B cell (primary cell): ENCODE measurements at regions not wholly inside any gene's neighbourhood (a gene's known extent, or its start where the extent isn't known, plus 50 kb on each side); places are given as distances from the start of the nearest gene placed in this dataset.

Experiments
- ATAC-seq: fragments of 200-7000 bp; cut with Tn5 transposase; one replicate; pipeline ENCODE4 v1.10.0; 2021; ENCODE audit warnings: low read depth, mild to moderate bottlenecking, moderate number of reproducible peaks, moderate library complexity
- CTCF ChIA-PET: fragments of 350-600 bp; sonication (Branson Sonifier 250); formaldehyde crosslinking; loops from one replicate; lab custom pipeline; 2021; ENCODE audit warnings: antibody characterized with exemption, inconsistent platforms; lab: Charles Lee
- POLR2A ChIA-PET: fragments of 350-600 bp; sonication (Branson Sonifier 250); formaldehyde crosslinking; loops from one replicate; lab custom pipeline; 2021; ENCODE audit warnings: antibody characterized with exemption; lab: Charles Lee
- DNase-seq: peaks from one replicate; pipeline ENCODE4 v3.0.0; 2013
- H2AFZ ChIP-seq: 2 replicates; pipeline ENCODE4 v1.6.1; 2012; ENCODE audit warnings: mild to moderate bottlenecking, low read depth, low read length; ENCODE audit not compliant: insufficient read depth, poor library complexity, severe bottlenecking
- H3K27ac ChIP-seq, 2 donors: 1 replicate in 1 of 2; 2 replicates in 1 of 2; pipeline ENCODE4 v1.5.1; 2012 to 2013; ENCODE audit warnings: low read length in 2 of 2, mild to moderate bottlenecking in 2 of 2, moderate library complexity in 1 of 2
- H3K27me3 ChIP-seq, 4 experiments: fragments of 200-600 bp in 1 of 4; sonication (generic) in 1 of 4; replicated peaks in 1 of 4; 1 replicate in 2 of 4; 2 replicates in 2 of 4; pipeline versions ENCODE4 v1.6.1 to v1.7.0; 2013 to 2016; ENCODE audit warnings: low read length in 3 of 4, mild to moderate bottlenecking in 2 of 4, mixed read lengths in 1 of 4, moderate library complexity in 1 of 4; ENCODE audit not compliant: insufficient read depth in 4 of 4, control insufficient read depth in 3 of 4; ENCODE audit errors: control extremely low read depth in 1 of 4
- H3K36me3 ChIP-seq, 2 experiments: replicated peaks in 1 of 2; 1 replicate in 1 of 2; 2 replicates in 1 of 2; pipeline versions ENCODE4 v1.6.1 to v1.7.1; 2013; ENCODE audit warnings: low read length in 1 of 2; ENCODE audit not compliant: insufficient read depth in 2 of 2, control insufficient read depth in 1 of 2; ENCODE audit errors: control extremely low read depth in 1 of 2, extremely low read depth in 1 of 2
- H3K4me1 ChIP-seq, 2 donors: fragments of 200-600 bp in 1 of 2; sonication (generic) in 1 of 2; 1 replicate in 1 of 2; 2 replicates in 1 of 2; pipeline versions ENCODE4 v1.5.1 to v1.6.1; 2013 to 2017; ENCODE audit warnings: low read length in 2 of 2; ENCODE audit not compliant: control insufficient read depth in 2 of 2, insufficient read depth in 2 of 2
- H3K4me2 ChIP-seq: replicated peaks from 2 replicates; pipeline ENCODE3; 2012; ENCODE audit warnings: mild to moderate bottlenecking, low read depth, low read length; ENCODE audit not compliant: poor library complexity, severe bottlenecking
- H3K4me3 ChIP-seq, 5 experiments: fragments of 200-600 bp in 1 of 5; sonication (generic) in 1 of 5; 1 replicate in 3 of 5; 2 replicates in 2 of 5; pipeline versions ENCODE4 v1.5.1 to v1.7.0; 2011 to 2016; ENCODE audit warnings: low read length in 4 of 5, mild to moderate bottlenecking in 4 of 5, low read depth in 2 of 5, control low read depth in 1 of 5, moderate library complexity in 1 of 5; ENCODE audit not compliant: insufficient read depth in 1 of 5; ENCODE audit errors: control extremely low read depth in 1 of 5, extremely low read depth in 1 of 5
- H3K79me2 ChIP-seq: fragments of 200-600 bp; sonication (generic); one replicate; pipeline ENCODE4 v1.6.0; 2016; ENCODE audit warnings: low read length; ENCODE audit not compliant: control insufficient read depth, insufficient read depth
- H3K9ac ChIP-seq: fragments of 200-600 bp; sonication (generic); 2 replicates; pipeline ENCODE4 v1.6.1; 2017; ENCODE audit warnings: mild to moderate bottlenecking, low read length, moderate library complexity
- H3K9me3 ChIP-seq, 3 donors: one replicate each; pipeline versions ENCODE4 v1.6.1 to v1.7.1; 2013; ENCODE audit warnings: low read length in 2 of 3; ENCODE audit not compliant: control insufficient read depth in 2 of 3, insufficient read depth in 1 of 3; ENCODE audit errors: control extremely low read depth in 1 of 3
- H4K20me1 ChIP-seq: 2 replicates; pipeline ENCODE4 v1.6.0; 2012; ENCODE audit warnings: mild to moderate bottlenecking, low read length; ENCODE audit not compliant: insufficient read depth, control insufficient read depth, poor library complexity, severe bottlenecking
- H3K27ac Mint-ChIP-seq: one replicate; pipeline ENCODE4 v1.8.0; 2021; ENCODE audit warnings: mixed read lengths
- H3K27me3 Mint-ChIP-seq: one replicate; pipeline ENCODE4 v1.8.0; 2021; ENCODE audit warnings: mixed read lengths
- H3K4me1 Mint-ChIP-seq: one replicate; pipeline ENCODE4 v1.8.0; 2021; ENCODE audit warnings: mixed read lengths
- H3K4me3 Mint-ChIP-seq: one replicate; pipeline ENCODE4 v1.8.0; 2021; ENCODE audit warnings: mixed read lengths
- H3K9me3 Mint-ChIP-seq: one replicate; pipeline ENCODE4 v1.8.0; 2022; ENCODE audit warnings: mixed read lengths; ENCODE audit not compliant: insufficient read depth
- EZH2 ChIP-seq: IDR thresholded peaks from 2 replicates; pipeline ENCODE4 v1.6.1; 2012; ENCODE audit warnings: borderline replicate concordance, low read depth, mild to moderate bottlenecking, moderate library complexity, low read length; ENCODE audit not compliant: insufficient read depth, poor library complexity, severe bottlenecking
- WGBS: methylation state at CpG from one replicate; pipeline ENCODE4 v1.1.5; 2013; ENCODE audit warnings: missing lambda C conversion rate; ENCODE audit not compliant: insufficient coverage; 5-methylcytosine and 5-hydroxymethylcytosine counted together
- intact Hi-C: fragments of 100-400 bp; cut with micrococcal nuclease; formaldehyde crosslinking; loops from one replicate; pipeline ENCODE4 v1.10.0; 2022
- TF ChIP-seq, protein P1 (sequence below): fragments of 200-600 bp; IDR thresholded peaks from one replicate; pipeline ENCODE4 v1.8.0; 2022; ENCODE audit warnings: antibody characterized with exemption, mild to moderate bottlenecking

DNA sequence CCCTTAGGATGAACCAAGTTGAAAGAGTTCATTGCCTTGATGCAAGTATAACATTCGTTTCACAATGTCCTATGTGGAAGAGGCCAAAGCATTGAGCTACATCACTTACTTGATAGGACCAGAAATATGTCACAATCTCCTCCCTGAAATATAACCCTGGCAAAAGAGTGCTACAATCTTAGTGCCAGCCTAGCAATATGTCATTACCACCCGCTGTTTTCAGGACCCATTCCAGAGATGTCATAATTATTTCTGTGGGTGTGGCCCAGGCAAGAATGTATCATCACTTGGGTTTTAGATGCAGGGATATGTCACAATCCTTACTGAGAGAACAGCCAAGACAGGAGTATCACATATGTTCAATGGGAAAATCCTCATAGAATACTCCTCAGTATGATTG is 915.0 kb upstream of the AMELY start:
- ChIA-PET CTCF (no interaction called here), POLR2A (no interaction called here)
- Histone ChIP-seq H3K4me1 (no peaks in the 10 kb centered on the region), H3K9me3 (no peaks in the 10 kb centered on the region), H3K9ac (no peak overlapping the region), H3K4me2 (no peak overlapping the region), H4K20me1 (no peaks in the 10 kb centered on the region), H3K4me3 (no peak overlapping the region), H2AFZ (no peak overlapping the region), H3K36me3 (no peaks in the 10 kb centered on the region), H3K27me3 (no peaks in the 10 kb centered on the region), H3K79me2 (no peaks in the 10 kb centered on the region), H3K27ac (no peak overlapping the region)
- 100% methylated on average over 1 of the region's 2 CpGs for WGBS
- intact Hi-C loops, result no loop called here
- no peaks in the 10 kb centered on the region for H3K9me3 Mint-ChIP-seq
- TF ChIP-seq EZH2, result no peak
- TF ChIP-seq, protein P1, sequence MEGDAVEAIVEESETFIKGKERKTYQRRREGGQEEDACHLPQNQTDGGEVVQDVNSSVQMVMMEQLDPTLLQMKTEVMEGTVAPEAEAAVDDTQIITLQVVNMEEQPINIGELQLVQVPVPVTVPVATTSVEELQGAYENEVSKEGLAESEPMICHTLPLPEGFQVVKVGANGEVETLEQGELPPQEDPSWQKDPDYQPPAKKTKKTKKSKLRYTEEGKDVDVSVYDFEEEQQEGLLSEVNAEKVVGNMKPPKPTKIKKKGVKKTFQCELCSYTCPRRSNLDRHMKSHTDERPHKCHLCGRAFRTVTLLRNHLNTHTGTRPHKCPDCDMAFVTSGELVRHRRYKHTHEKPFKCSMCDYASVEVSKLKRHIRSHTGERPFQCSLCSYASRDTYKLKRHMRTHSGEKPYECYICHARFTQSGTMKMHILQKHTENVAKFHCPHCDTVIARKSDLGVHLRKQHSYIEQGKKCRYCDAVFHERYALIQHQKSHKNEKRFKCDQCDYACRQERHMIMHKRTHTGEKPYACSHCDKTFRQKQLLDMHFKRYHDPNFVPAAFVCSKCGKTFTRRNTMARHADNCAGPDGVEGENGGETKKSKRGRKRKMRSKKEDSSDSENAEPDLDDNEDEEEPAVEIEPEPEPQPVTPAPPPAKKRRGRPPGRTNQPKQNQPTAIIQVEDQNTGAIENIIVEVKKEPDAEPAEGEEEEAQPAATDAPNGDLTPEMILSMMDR, result no peak
- H3K27me3 Mint-ChIP-seq, result no peaks in the 10 kb centered on the region
- H3K27ac Mint-ChIP-seq, result no peak overlapping the region
- no peak overlapping the region for H3K4me3 Mint-ChIP-seq
- DNase-seq, result no peak
- no peak for ATAC-seq
- H3K4me1 Mint-ChIP-seq, result no peaks in the 10 kb centered on the region

DNA sequence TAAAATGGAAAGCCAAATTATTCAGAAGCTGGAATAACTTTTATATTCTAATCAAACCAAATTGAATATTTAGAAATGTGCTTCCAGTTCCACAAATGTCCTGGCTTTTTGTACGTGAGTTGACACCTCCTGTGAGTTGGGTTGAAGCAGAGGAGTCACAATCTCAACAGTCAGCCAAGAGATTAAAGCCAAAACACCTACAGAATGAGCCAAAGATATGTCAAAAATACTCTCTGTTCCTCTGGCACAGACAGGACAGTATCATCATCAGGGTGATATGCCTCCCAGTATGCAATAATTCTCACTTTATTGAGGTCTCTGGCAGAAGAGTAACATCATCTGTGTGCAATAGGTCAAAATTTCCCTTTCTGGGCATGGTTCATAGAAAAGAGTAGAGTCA is 914.3 kb upstream of the AMELY start:
- Histone ChIP-seq H3K4me1 (no peaks in the 10 kb centered on the region), H3K4me2 (no peak overlapping the region), H2AFZ (no peak overlapping the region), H3K9ac (no peak overlapping the region), H3K27me3 (no peaks in the 10 kb centered on the region), H3K27ac (no peak overlapping the region), H3K4me3 (no peak overlapping the region), H4K20me1 (no peaks in the 10 kb centered on the region), H3K36me3 (no peaks in the 10 kb centered on the region), H3K79me2 (no peaks in the 10 kb centered on the region), H3K9me3 (no peaks in the 10 kb centered on the region)
- ChIA-PET CTCF (no interaction called here), POLR2A (no interaction called here)
- Mint-ChIP-seq H3K4me3 (no peak overlapping the region), H3K27me3 (no peaks in the 10 kb centered on the region), H3K9me3 (no peaks in the 10 kb centered on the region), H3K27ac (no peak overlapping the region), H3K4me1 (no peaks in the 10 kb centered on the region)
- TF ChIP-seq, protein P1, result no peak
- TF ChIP-seq EZH2, result no peak
- DNase-seq, result no peak
- intact Hi-C loops, result no loop called here
- no peak for ATAC-seq
- WGBS, result no CpG with 5 or more reads among the region's 1 CpG
